ENCODE measurements at regions not wholly inside any gene's neighbourhood (a gene's known extent, or its start where the extent isn't known, plus 50 kb on each side); places are given as distances from the start of the nearest gene placed in this dataset.

- Histone ChIP-seq H3K36me3 (ENCODE audit: control insufficient read depth in 1 of 2, insufficient read depth in 2 of 2, low read length in 2 of 2) (no peaks in the 10 kb centered on the region), H3K79me2 (ENCODE audit: insufficient read depth, low read length) (no peaks in the 10 kb centered on the region), H3K4me3 (replicated peaks in 1 of 2; ENCODE audit: low read depth in 1 of 2, low read length in 2 of 2) (no peak overlapping the region), H3K4me2 (ENCODE audit: low read length) (no peak overlapping the region), H3K9me3 (ENCODE audit: control insufficient read depth in 1 of 2, insufficient read depth in 1 of 2, low read depth in 1 of 2, low read length in 2 of 2) (no peaks in the 10 kb centered on the region), H2AFZ (ENCODE audit: low read depth, low read length, poor library complexity, severe bottlenecking) (no peak overlapping the region), H3K27ac (ENCODE audit: low read depth, low read length) (no peak overlapping the region), H4K20me1 (ENCODE audit: insufficient read depth) (no peaks in the 10 kb centered on the region), H3K4me1 (ENCODE audit: control insufficient read depth in 1 of 2, insufficient read depth in 2 of 2, low read length in 2 of 2) (no peaks in the 10 kb centered on the region), H3K9ac (ENCODE audit: low read length) (no peak overlapping the region), H3K27me3 (ENCODE audit: insufficient read depth, low read length) (no peaks in the 10 kb centered on the region), H3K9me2 (ENCODE audit: insufficient read depth) (no peaks in the 10 kb centered on the region)
- TF ChIP-seq SIN3A (IDR thresholded peaks at IDR 0.05; ENCODE audit: low read depth) (no peak), MAX (IDR thresholded peaks at IDR 0.05) (no peak), EZH2 (IDR thresholded peaks at IDR 0.05) (no peak), SP1 (IDR thresholded peaks at IDR 0.05; ENCODE audit: low read depth) (no peak), POLR2A (IDR thresholded peaks at IDR 0.05; ENCODE audit: borderline replicate concordance, extremely low read depth, insufficient read depth, insufficient read length) (no peak)
- DNase-seq (ENCODE audit: low read depth, low spot score) (no peak), ATAC-seq (no peak)
- ChIA-PET POLR2A (no interaction called here), RAD21 (ENCODE audit: low non-redundant PET in 1 of 2, low total read pairs in 2 of 2, uncharacterized antibody in 2 of 2, unreplicated experiment in 2 of 2) (no interaction called here), CTCF (no interaction called here)
- BruUV-seq (replicated peaks): no TSS peak
- intact Hi-C loops (cut with micrococcal nuclease): no loop called here
Observed at GRCh38 chr22:23509571-23510302, 70.4 kb downstream of the IGLL1 start.

- RAD21 ChIA-PET (ENCODE audit: low non-redundant PET in 1 of 2, low total read pairs in 2 of 2, uncharacterized antibody in 2 of 2, unreplicated experiment in 2 of 2): no interaction called here
- no peak for ATAC-seq
- H3K4me3 ChIP-seq (replicated peaks in 1 of 2; ENCODE audit: low read depth in 1 of 2, low read length in 2 of 2): no peak overlapping the region
- intact Hi-C loops (cut with micrococcal nuclease): no loop called here
- H2AFZ ChIP-seq (ENCODE audit: low read depth, low read length, poor library complexity, severe bottlenecking): no peak overlapping the region
- no peaks in the 10 kb centered on the region for H3K4me1 ChIP-seq (ENCODE audit: control insufficient read depth in 1 of 2, insufficient read depth in 2 of 2, low read length in 2 of 2)
- H4K20me1 ChIP-seq (ENCODE audit: insufficient read depth): no peaks in the 10 kb centered on the region
- TF ChIP-seq SRF (IDR thresholded peaks at IDR 0.05; ENCODE audit: low read depth): no peak
- no peak for TF ChIP-seq ATF3 (IDR thresholded peaks at IDR 0.05)
- no peak for TF ChIP-seq POLR2AphosphoS5 (IDR thresholded peaks at IDR 0.05; ENCODE audit: low read depth, low read length)
- H3K9ac ChIP-seq (ENCODE audit: low read length): no peak overlapping the region
- no TSS peak for BruUV-seq (replicated peaks)
- no peaks in the 10 kb centered on the region for H3K9me3 ChIP-seq (ENCODE audit: control insufficient read depth in 1 of 2, insufficient read depth in 1 of 2, low read depth in 1 of 2, low read length in 2 of 2)
- POLR2A ChIA-PET: no interaction called here
- no peaks in the 10 kb centered on the region for H3K36me3 ChIP-seq (ENCODE audit: control insufficient read depth in 1 of 2, insufficient read depth in 2 of 2, low read length in 2 of 2)
- H3K27ac ChIP-seq (ENCODE audit: low read depth, low read length): no peak overlapping the region
- CTCF ChIA-PET: no interaction called here
- no peaks in the 10 kb centered on the region for H3K9me2 ChIP-seq (ENCODE audit: insufficient read depth)
- H3K4me2 ChIP-seq (ENCODE audit: low read length): no peak overlapping the region
- H3K27me3 ChIP-seq (ENCODE audit: insufficient read depth, low read length): no peaks in the 10 kb centered on the region
- H3K79me2 ChIP-seq (ENCODE audit: insufficient read depth, low read length): no peaks in the 10 kb centered on the region
- DNase-seq (ENCODE audit: low read depth, low spot score): no peak
Observed at GRCh38 chr22:23504516-23504915, 75.6 kb downstream of the IGLL1 start.
